ENCODE measurements at regions not wholly inside any gene's neighbourhood (a gene's known extent, or its start where the extent isn't known, plus 50 kb on each side); places are given as distances from the start of the nearest gene placed in this dataset.

- 0 out of 2 replicates have a peak, but pooled peaks have one; percentile 80 for TF ChIP-seq ZNF567 (CRISPR knock-in tag; IDR thresholded peaks at IDR 0.05; ENCODE audit: borderline replicate concordance)
- TF ChIP-seq KIAA2018 (CRISPR knock-in tag; IDR thresholded peaks at IDR 0.05; ENCODE audit: borderline replicate concordance), result no peak
- TF ChIP-seq BRD4 (CRISPR knock-in tag; IDR thresholded peaks at IDR 0.05), result peak; percentile 86
- TF ChIP-seq FLYWCH1 (CRISPR knock-in tag; IDR thresholded peaks at IDR 0.05), result no peak
- no peak for TF ChIP-seq ZNF558 (CRISPR knock-in tag; IDR thresholded peaks at IDR 0.05; ENCODE audit: borderline replicate concordance)
- no peak for TF ChIP-seq CREB3 (CRISPR knock-in tag; IDR thresholded peaks at IDR 0.05)
- TF ChIP-seq PPARG (CRISPR knock-in tag; conservative IDR thresholded peaks at IDR 0.05), result peak; percentile 34; the same call in 1 of the 2 replicates
- TF ChIP-seq ZFP36L2 (CRISPR knock-in tag; IDR thresholded peaks at IDR 0.05), result no peak
- peak; percentile 53 for TF ChIP-seq BHLHE40 (IDR thresholded peaks at IDR 0.05; ENCODE audit: low read length)
- TF ChIP-seq ZBTB2 (CRISPR knock-in tag; IDR thresholded peaks at IDR 0.05; ENCODE audit: low read depth), result no peak
- TF ChIP-seq TCF7L2 (IDR thresholded peaks at IDR 0.05; ENCODE audit: low read depth, low read length), result no peak
- TF ChIP-seq BATF2 (CRISPR knock-in tag; IDR thresholded peaks at IDR 0.05), result no peak
- TF ChIP-seq KLF11 (CRISPR knock-in tag; IDR thresholded peaks at IDR 0.05), result no peak
- TF ChIP-seq HOXA7 (CRISPR knock-in tag; IDR thresholded peaks at IDR 0.05), result no peak
- no peak; the same call in 1 of the 2 replicates for TF ChIP-seq RXRA (CRISPR knock-in tag; IDR thresholded peaks at IDR 0.05)
- TF ChIP-seq ARNT (IDR thresholded peaks at IDR 0.05), result no peak
- peak; percentile 95 for TF ChIP-seq ZBTB38 (CRISPR knock-in tag; IDR thresholded peaks at IDR 0.05)
- TF ChIP-seq TFAP4 (IDR thresholded peaks at IDR 0.05; ENCODE audit: borderline replicate concordance, low read depth), result 0 out of 2 replicates have a peak, but pooled peaks have one; percentile 43
- TF ChIP-seq ZNF207 (IDR thresholded peaks at IDR 0.05; ENCODE audit: borderline replicate concordance), result no peak
These were observed 76.4 kb upstream of the SLC45A1 start (continued) for GRCh38 chr1:8241417-8242014.
